DND-41 (cell line): ENCODE measurements at regions not wholly inside any gene's neighbourhood (a gene's known extent, or its start where the extent isn't known, plus 50 kb on each side); places are given as distances from the start of the nearest gene placed in this dataset.
"Not testable (repeated sequence)": the region's sequence is repeated elsewhere in the genome, so short reads cannot be mapped to it uniquely, and the experiment has no call there.

ENCODE experiments used
- ATAC-seq: fragments of 200-7000 bp; cut with Tn5 transposase; 3 replicates; pipeline ENCODE4 v1.9.1; 2021; ENCODE audit warnings: low read depth; ENCODE audit not compliant: insufficient read depth
- DNase-seq: peaks from one replicate; pipeline ENCODE4 v3.0.0-alpha.2; 2020
- H2AFZ ChIP-seq: 2 replicates; pipeline ENCODE4 v1.6.0; 2012; ENCODE audit warnings: low read depth, low read length
- H3K27ac ChIP-seq: 2 replicates; pipeline ENCODE4 v1.5.1; 2012; ENCODE audit warnings: low read length, inconsistent platforms
- H3K27me3 ChIP-seq: fragments of 200-600 bp; sonication (generic); 2 replicates; pipeline ENCODE4 v1.6.0; 2012; ENCODE audit warnings: low read length, mild to moderate bottlenecking, inconsistent platforms; ENCODE audit not compliant: insufficient read depth, poor library complexity
- H3K36me3 ChIP-seq: 2 replicates; pipeline ENCODE4 v1.5.1; 2012; ENCODE audit warnings: low read length, inconsistent platforms; ENCODE audit not compliant: insufficient read depth
- H3K4me1 ChIP-seq: 2 replicates; pipeline ENCODE4 v1.5.1; 2012; ENCODE audit warnings: mild to moderate bottlenecking, low read length; ENCODE audit not compliant: insufficient read depth
- H3K4me2 ChIP-seq: 2 replicates; pipeline ENCODE4 v1.6.0; 2012; ENCODE audit warnings: mild to moderate bottlenecking, moderate library complexity, low read length, inconsistent platforms; ENCODE audit not compliant: insufficient read depth
- H3K4me3 ChIP-seq, 2 experiments: fragments of 200-600 bp in 1 of 2; shearing (Covaris generic) in 1 of 2; 2 replicates each; pipeline ENCODE4 v1.5.1; 2012 to 2016; ENCODE audit warnings: inconsistent platforms in 2 of 2, low read length in 2 of 2, mild to moderate bottlenecking in 2 of 2, low read depth in 1 of 2, moderate library complexity in 1 of 2
- H3K79me2 ChIP-seq: 2 replicates; pipeline ENCODE4 v1.6.0; 2012; ENCODE audit warnings: low read length, inconsistent platforms; ENCODE audit not compliant: insufficient read depth
- H3K9ac ChIP-seq: 2 replicates; pipeline ENCODE4 v1.6.0; 2012; ENCODE audit warnings: low read depth, mild to moderate bottlenecking, inconsistent platforms, low read length, moderate library complexity
- H3K9me3 ChIP-seq: 2 replicates; pipeline ENCODE4 v1.5.1; 2012; ENCODE audit warnings: low read length, moderate library complexity, mild to moderate bottlenecking, inconsistent platforms; ENCODE audit not compliant: insufficient read depth, severe bottlenecking
- H4K20me1 ChIP-seq: 2 replicates; pipeline ENCODE4 v1.6.0; 2012; ENCODE audit warnings: low read length; ENCODE audit not compliant: insufficient read depth
- EZH2 ChIP-seq: IDR thresholded peaks from 3 replicates; pipeline ENCODE4 v1.6.1; 2012; ENCODE audit warnings: borderline replicate concordance, low read depth, mild to moderate bottlenecking, moderate library complexity, low read length, inconsistent platforms; ENCODE audit not compliant: severe bottlenecking
- TF ChIP-seq, protein P1 (sequence below): IDR thresholded peaks from 2 replicates; pipeline ENCODE4 v1.5.1; 2012; ENCODE audit warnings: borderline replicate concordance, low read length, moderate library complexity, mild to moderate bottlenecking; ENCODE audit not compliant: poor library complexity, severe bottlenecking; ENCODE audit errors: extremely low read depth

DNA sequence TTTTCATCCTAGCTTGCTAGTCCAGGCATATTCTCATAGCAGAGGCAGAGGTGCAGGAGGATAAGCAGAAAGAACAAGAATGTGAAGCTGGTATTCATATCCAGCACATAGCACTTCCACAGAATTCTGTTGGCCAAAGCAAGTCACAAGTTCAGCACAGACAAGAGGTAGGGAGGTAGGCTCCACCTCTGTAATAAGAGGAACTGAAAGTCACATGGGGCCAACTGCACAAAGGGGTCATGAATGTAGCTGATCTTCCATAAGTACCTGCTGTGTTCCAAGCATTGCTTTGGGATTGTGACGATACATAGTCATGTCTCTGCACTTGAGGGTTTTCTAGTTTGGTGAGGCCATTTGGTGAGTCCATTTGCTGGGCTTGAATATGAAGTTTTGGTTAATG is 110.8 kb upstream of the MPHOSPH6 start:
- Histone ChIP-seq H4K20me1 (no peaks in the 10 kb centered on the region), H3K27me3 (peaks cover 4% of the 10 kb centered on the region), H3K9me3 (no peaks in the 10 kb centered on the region), H3K9ac (no peak overlapping the region), H3K4me3 (no peak overlapping the region), H3K4me1 (no peaks in the 10 kb centered on the region), H3K79me2 (no peaks in the 10 kb centered on the region), H2AFZ (no peak overlapping the region), H3K4me2 (no peak overlapping the region), H3K27ac (no peak overlapping the region), H3K36me3 (no peaks in the 10 kb centered on the region)
- TF ChIP-seq, protein P1, sequence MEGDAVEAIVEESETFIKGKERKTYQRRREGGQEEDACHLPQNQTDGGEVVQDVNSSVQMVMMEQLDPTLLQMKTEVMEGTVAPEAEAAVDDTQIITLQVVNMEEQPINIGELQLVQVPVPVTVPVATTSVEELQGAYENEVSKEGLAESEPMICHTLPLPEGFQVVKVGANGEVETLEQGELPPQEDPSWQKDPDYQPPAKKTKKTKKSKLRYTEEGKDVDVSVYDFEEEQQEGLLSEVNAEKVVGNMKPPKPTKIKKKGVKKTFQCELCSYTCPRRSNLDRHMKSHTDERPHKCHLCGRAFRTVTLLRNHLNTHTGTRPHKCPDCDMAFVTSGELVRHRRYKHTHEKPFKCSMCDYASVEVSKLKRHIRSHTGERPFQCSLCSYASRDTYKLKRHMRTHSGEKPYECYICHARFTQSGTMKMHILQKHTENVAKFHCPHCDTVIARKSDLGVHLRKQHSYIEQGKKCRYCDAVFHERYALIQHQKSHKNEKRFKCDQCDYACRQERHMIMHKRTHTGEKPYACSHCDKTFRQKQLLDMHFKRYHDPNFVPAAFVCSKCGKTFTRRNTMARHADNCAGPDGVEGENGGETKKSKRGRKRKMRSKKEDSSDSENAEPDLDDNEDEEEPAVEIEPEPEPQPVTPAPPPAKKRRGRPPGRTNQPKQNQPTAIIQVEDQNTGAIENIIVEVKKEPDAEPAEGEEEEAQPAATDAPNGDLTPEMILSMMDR = no peak
- TF ChIP-seq EZH2 = no peak
- ATAC-seq (no peak), DNase-seq (no peak)

DNA sequence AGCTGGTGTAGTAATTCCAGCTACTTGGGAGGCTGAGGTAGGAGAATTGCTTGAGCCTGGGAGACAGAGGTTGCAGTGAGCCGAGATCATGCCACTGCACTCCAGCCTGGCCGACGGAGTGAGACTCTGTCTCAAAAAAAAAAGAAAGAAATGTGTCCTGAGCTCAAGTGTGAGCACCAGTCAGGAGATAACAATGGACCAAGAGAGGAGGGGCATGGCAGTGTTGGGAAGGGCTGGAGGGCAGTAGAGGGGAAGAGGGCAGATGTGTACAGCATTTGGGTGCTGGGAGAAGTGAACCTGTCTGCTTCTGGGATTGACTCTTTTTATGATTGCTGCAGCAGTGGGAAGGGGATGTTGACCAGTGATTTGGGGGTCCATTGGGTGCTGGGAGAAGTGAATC is 105.3 kb upstream of the MPHOSPH6 start:
- H3K27me3 ChIP-seq, H3K36me3 ChIP-seq, DNase-seq, H3K4me2 ChIP-seq, H3K9me3 ChIP-seq, H3K9ac ChIP-seq, ATAC-seq, H4K20me1 ChIP-seq, H3K79me2 ChIP-seq, H3K4me1 ChIP-seq, H3K4me3 ChIP-seq, H3K27ac ChIP-seq, H2AFZ ChIP-seq: not testable (repeated sequence)

DNA sequence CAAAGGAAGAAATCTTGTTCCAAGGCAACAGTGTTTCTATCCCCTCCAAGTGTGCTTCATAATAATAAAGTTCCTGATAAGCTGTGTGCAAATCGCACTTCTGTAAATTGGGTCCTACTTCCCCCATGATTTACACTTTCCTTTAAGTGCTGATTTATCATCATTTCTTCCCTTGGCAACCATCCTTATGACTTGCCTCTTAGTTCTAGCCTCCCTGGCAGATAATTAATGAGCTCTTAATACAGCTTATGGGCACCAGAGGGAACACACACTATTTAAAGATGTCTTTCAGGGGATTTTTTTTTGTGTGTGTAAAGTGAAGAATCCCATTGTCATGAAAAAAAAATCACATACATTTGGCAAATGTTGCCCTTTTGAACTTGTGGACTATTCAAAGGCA is 101.6 kb upstream of the MPHOSPH6 start:
- Histone ChIP-seq H4K20me1 (no peaks in the 10 kb centered on the region), H3K4me2 (no peak overlapping the region), H3K9ac (no peak overlapping the region), H3K4me1 (no peaks in the 10 kb centered on the region), H2AFZ (no peak overlapping the region), H3K79me2 (no peaks in the 10 kb centered on the region), H3K27me3 (peaks cover 4% of the 10 kb centered on the region), H3K9me3 (no peaks in the 10 kb centered on the region), H3K27ac (no peak overlapping the region), H3K4me3 (no peak overlapping the region), H3K36me3 (no peaks in the 10 kb centered on the region)
- DNase-seq (no peak), ATAC-seq (no peak)
- TF ChIP-seq, protein P1 = no peak
- no peak for TF ChIP-seq EZH2

DNA sequence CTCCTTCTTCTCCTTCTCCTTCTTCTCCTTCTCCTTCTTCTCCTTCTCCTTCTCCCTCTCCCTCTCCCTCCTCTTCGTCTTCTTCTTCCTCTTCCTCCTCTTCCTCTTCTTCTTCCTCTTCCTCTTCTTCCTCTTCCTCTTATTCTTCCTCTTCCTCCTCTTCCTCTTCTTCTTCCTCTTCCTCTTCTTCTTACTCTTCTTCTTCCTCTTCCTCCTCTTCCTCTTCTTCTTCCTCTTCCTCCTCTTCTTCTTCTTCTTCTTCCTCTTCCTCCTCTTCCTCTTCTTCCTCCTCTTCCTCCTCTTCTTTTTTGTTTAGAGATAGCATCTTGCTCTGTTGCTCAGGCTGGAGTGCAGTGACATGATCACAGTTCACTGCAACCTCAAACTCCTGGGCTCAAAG is 97.7 kb upstream of the MPHOSPH6 start:
- ATAC-seq, H3K27ac ChIP-seq, H3K36me3 ChIP-seq: not testable (repeated sequence)

More for the DNA sequence above, 97.7 kb upstream of the MPHOSPH6 start:
- H3K4me1 ChIP-seq, H3K4me2 ChIP-seq, H3K27me3 ChIP-seq, H3K4me3 ChIP-seq, H4K20me1 ChIP-seq, H2AFZ ChIP-seq, H3K9me3 ChIP-seq, H3K79me2 ChIP-seq, DNase-seq, H3K9ac ChIP-seq: not testable (repeated sequence)
